HuH-7.5 (cell line): ENCODE measurements at regions not wholly inside any gene's neighbourhood (a gene's known extent, or its start where the extent isn't known, plus 50 kb on each side); places are given as distances from the start of the nearest gene placed in this dataset.
"Not testable (repeated sequence)": the region's sequence is repeated elsewhere in the genome, so short reads cannot be mapped to it uniquely, and the experiment has no call there.

ENCODE experiments used
- DNase-seq: peaks from one replicate; pipeline ENCODE4 v3.0.0; 2011; ENCODE audit warnings: low spot score

- DNase-seq = no peak
These were observed 218.3 kb upstream of the STXBP5 start for GRCh38 chr6:146985966-146986365.

GRCh38 chr6:146987938-146988337 is 216.3 kb upstream of the STXBP5 start:
- DNase-seq = not testable (repeated sequence)

GRCh38 chr6:146989860-146990259 is 214.4 kb upstream of the STXBP5 start:
- DNase-seq = no peak

GRCh38 chr6:146990284-146990683 is 213.9 kb upstream of the STXBP5 start:
- DNase-seq = no peak

GRCh38 chr6:146990821-146991798 is 213.1 kb upstream of the STXBP5 start:
- no peak for DNase-seq

GRCh38 chr6:146997062-146997461 is 207.2 kb upstream of the STXBP5 start:
- no peak for DNase-seq

- DNase-seq = no peak
These were observed 204.5 kb upstream of the STXBP5 start for GRCh38 chr6:146999766-147000165.

- DNase-seq = no peak
These were observed 203.4 kb upstream of the STXBP5 start for GRCh38 chr6:147000545-147001488.

- no peak for DNase-seq
These were observed 202.6 kb upstream of the STXBP5 start for GRCh38 chr6:147001621-147002020.

- DNase-seq = no peak
These were observed 201.0 kb upstream of the STXBP5 start for GRCh38 chr6:147003186-147003585.

- DNase-seq = no peak
These were observed 198.7 kb upstream of the STXBP5 start for GRCh38 chr6:147005499-147005898.

GRCh38 chr6:147007441-147007840 is 196.8 kb upstream of the STXBP5 start:
- no peak for DNase-seq

- no peak for DNase-seq
These were observed 194.9 kb upstream of the STXBP5 start for GRCh38 chr6:147009358-147009757.

- no peak for DNase-seq
These were observed 188.5 kb upstream of the STXBP5 start for GRCh38 chr6:147015674-147016073.

GRCh38 chr6:147016440-147016839 is 187.8 kb upstream of the STXBP5 start:
- DNase-seq = no peak

- no peak for DNase-seq
These were observed 187.1 kb upstream of the STXBP5 start for GRCh38 chr6:147017153-147017552.

- DNase-seq = no peak
These were observed 185.2 kb upstream of the STXBP5 start for GRCh38 chr6:147019001-147019400.

- DNase-seq = no peak
These were observed 182.2 kb upstream of the STXBP5 start for GRCh38 chr6:147022041-147022440.

GRCh38 chr6:147023148-147023547 is 181.1 kb upstream of the STXBP5 start:
- no peak for DNase-seq

GRCh38 chr6:147023581-147023980 is 180.6 kb upstream of the STXBP5 start:
- no peak for DNase-seq

GRCh38 chr6:147029923-147030322 is 174.3 kb upstream of the STXBP5 start:
- DNase-seq = no peak

- DNase-seq = no peak
These were observed 170.9 kb upstream of the STXBP5 start for GRCh38 chr6:147033267-147033666.

- no peak for DNase-seq
These were observed 168.3 kb upstream of the STXBP5 start for GRCh38 chr6:147035886-147036285.
